PC-9 (cell line): ENCODE measurements at regions not wholly inside any gene's neighbourhood (a gene's known extent, or its start where the extent isn't known, plus 50 kb on each side); places are given as distances from the start of the nearest gene placed in this dataset.

Source experiments
- BruUV-seq: library from RNA; stranded (reverse); fragments of 400-500 nt; replicated peaks from 2 replicates; lab custom pipeline; 2021; lab: Mats Ljungman, UMichigan
- CTCF ChIA-PET: fragments of 300-600 bp; sonication (Branson Sonifier 250); formaldehyde crosslinking; loops from one replicate; lab custom pipeline; 2022; ENCODE audit warnings: antibody characterized with exemption; lab: Charles Lee
- POLR2A ChIA-PET: fragments of 300-600 bp; sonication (Branson Sonifier 250); formaldehyde crosslinking; loops from one replicate; lab custom pipeline; 2022; ENCODE audit warnings: antibody characterized with exemption; ENCODE audit not compliant: unreplicated experiment; lab: Charles Lee
- DNase-seq, 2 experiments: peaks; one replicate each; pipeline versions ENCODE4 v3.0.0 to v3.0.0-alpha.2; 2015 to 2022; ENCODE audit warnings: mixed read lengths in 1 of 2
- H2AFZ ChIP-seq: fragments of 200-600 bp; sonication (generic); 2 replicates; pipeline ENCODE4 v1.8.1; 2017; ENCODE audit warnings: antibody characterized with exemption
- H3F3A ChIP-seq: fragments of 200-600 bp; sonication (generic); 2 replicates; pipeline ENCODE4 v1.8.1; 2017; ENCODE audit warnings: antibody characterized with exemption, mild to moderate bottlenecking, low read depth; ENCODE audit not compliant: insufficient read depth
- H3K27ac ChIP-seq: fragments of 200-600 bp; sonication (generic); 2 replicates; pipeline ENCODE4 v1.6.1; 2016; ENCODE audit warnings: mixed run types
- H3K27me3 ChIP-seq: fragments of 200-600 bp; sonication (generic); 2 replicates; pipeline ENCODE4 v1.6.1; 2016; ENCODE audit warnings: low read depth, mixed run types; ENCODE audit not compliant: insufficient read depth
- H3K36me3 ChIP-seq: fragments of 200-600 bp; sonication (generic); 2 replicates; pipeline ENCODE4 v1.6.1; 2016; ENCODE audit warnings: low read depth, mixed run types
- H3K4me1 ChIP-seq: fragments of 200-600 bp; sonication (generic); replicated peaks from 2 replicates; pipeline ENCODE4 v1.6.1; 2016; ENCODE audit warnings: mixed run types; ENCODE audit not compliant: insufficient read depth
- H3K4me2 ChIP-seq: fragments of 200-600 bp; sonication (generic); 2 replicates; pipeline ENCODE4 v1.6.1; 2017; ENCODE audit warnings: mixed run types
- H3K4me3 ChIP-seq: fragments of 200-600 bp; sonication (generic); 2 replicates; pipeline ENCODE4 v1.6.1; 2016; ENCODE audit warnings: mixed run types
- H3K79me2 ChIP-seq: fragments of 200-600 bp; sonication (generic); 2 replicates; pipeline ENCODE4 v1.6.1; 2017; ENCODE audit warnings: low read depth, mixed run types
- H3K9me2 ChIP-seq: fragments of 200-600 bp; sonication (generic); 2 replicates; pipeline ENCODE4 v1.8.1; 2017; ENCODE audit warnings: mild to moderate bottlenecking; ENCODE audit not compliant: insufficient read depth
- H3K9me3 ChIP-seq: fragments of 200-600 bp; sonication (generic); 2 replicates; pipeline ENCODE4 v1.8.1; 2016; ENCODE audit warnings: low read depth; ENCODE audit not compliant: insufficient read depth
- H4K20me1 ChIP-seq: fragments of 200-600 bp; sonication (generic); 2 replicates; pipeline ENCODE4 v1.8.1; 2017; ENCODE audit not compliant: insufficient read depth
- EZH2 ChIP-seq: fragments of 200-600 bp; sonication (generic); IDR thresholded peaks from 2 replicates; pipeline ENCODE4 v1.8.0; 2017; ENCODE audit warnings: antibody characterized with exemption, low read depth
- intact Hi-C: fragments of 100-400 bp; cut with micrococcal nuclease; formaldehyde crosslinking; loops from one replicate; pipeline ENCODE4 v1.10.0; 2022; ENCODE audit not compliant: unreplicated experiment
- TF ChIP-seq, protein P1 (sequence below): fragments of 200-600 bp; sonication (generic); conservative IDR thresholded peaks from 2 replicates; pipeline ENCODE4 v1.6.1; 2017; ENCODE audit warnings: mixed run types, antibody characterized with exemption, mild to moderate bottlenecking, moderate library complexity

DNA sequence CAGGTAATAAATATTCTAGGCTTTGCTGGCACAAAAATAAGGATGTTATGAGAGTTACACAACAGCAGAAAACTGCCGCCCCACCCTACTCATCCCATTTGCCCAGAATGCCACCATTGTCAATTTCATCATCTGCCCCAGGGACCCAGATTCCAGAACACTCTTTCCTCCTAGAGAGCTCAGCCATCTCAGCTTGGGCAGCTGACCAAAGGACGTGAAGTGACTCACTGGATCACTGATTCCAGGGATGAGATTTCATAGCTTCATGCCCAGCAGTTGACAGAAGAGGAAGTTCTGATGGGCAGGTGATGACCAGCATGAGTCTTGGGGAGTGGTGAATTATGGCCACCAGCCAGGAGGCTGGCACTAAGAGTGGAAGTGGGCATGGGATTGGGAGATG is 450.3 kb downstream of the RMST start:
- ChIA-PET CTCF (no interaction called here), POLR2A (no interaction called here)
- DNase-seq: no peak
- Histone ChIP-seq H3K4me3 (no peak overlapping the region), H4K20me1 (no peaks in the 10 kb centered on the region), H3K4me1 (no peaks in the 10 kb centered on the region), H3K27me3 (no peaks in the 10 kb centered on the region), H3K9me2 (no peaks in the 10 kb centered on the region; the same call in 1 of the 2 replicates), H3K36me3 (no peaks in the 10 kb centered on the region), H3K9me3 (no peaks in the 10 kb centered on the region), H3K79me2 (no peaks in the 10 kb centered on the region), H3F3A (no peaks in the 10 kb centered on the region), H3K4me2 (no peak overlapping the region), H3K27ac (no peak overlapping the region), H2AFZ (no peak overlapping the region)
- TF ChIP-seq, protein P1, sequence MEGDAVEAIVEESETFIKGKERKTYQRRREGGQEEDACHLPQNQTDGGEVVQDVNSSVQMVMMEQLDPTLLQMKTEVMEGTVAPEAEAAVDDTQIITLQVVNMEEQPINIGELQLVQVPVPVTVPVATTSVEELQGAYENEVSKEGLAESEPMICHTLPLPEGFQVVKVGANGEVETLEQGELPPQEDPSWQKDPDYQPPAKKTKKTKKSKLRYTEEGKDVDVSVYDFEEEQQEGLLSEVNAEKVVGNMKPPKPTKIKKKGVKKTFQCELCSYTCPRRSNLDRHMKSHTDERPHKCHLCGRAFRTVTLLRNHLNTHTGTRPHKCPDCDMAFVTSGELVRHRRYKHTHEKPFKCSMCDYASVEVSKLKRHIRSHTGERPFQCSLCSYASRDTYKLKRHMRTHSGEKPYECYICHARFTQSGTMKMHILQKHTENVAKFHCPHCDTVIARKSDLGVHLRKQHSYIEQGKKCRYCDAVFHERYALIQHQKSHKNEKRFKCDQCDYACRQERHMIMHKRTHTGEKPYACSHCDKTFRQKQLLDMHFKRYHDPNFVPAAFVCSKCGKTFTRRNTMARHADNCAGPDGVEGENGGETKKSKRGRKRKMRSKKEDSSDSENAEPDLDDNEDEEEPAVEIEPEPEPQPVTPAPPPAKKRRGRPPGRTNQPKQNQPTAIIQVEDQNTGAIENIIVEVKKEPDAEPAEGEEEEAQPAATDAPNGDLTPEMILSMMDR: no peak
- no peak for TF ChIP-seq EZH2
- intact Hi-C loops: no loop called here
- no TSS peak for BruUV-seq

DNA sequence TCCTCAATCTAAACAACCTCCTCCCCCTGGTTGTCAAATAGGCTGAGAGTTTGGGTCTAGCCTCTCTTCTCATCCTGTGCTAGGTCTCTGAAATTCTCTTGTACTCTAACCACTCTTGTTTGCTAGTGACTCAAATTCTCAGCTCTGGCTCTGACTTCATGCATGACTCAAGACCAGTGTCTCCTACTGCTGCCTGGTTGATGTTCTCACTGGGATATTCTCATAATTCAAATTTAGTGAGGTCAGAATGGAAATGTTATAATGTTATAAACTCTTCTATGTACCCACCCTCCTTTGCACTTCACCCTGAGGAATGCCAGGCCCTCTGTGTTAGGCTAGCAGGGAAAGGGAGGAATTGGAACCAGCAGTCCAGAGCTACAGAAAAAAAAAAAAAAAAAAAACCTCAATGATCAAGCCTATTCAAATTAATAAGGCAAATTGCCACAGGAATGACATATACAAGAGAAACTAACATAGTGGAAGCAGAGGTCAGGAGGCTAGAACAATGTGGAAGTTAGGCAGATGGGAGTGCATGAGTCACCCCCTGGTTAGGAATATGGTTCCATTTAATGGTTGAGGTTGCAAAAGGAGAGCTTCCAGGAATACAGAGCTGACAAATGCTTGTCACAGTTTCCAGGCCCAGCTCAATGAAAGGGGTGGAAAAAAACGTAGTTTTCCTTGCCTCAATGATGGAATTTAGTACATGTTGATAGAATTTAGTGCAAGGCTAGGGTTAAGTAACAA is 459.5 kb downstream of the RMST start:
- POLR2A ChIA-PET: no interaction called here
- H3K36me3 ChIP-seq: no peaks in the 10 kb centered on the region
- H2AFZ ChIP-seq: no peak overlapping the region
- CTCF ChIA-PET: no interaction called here
- H3K27ac ChIP-seq: no peak overlapping the region
- BruUV-seq: no TSS peak
- no peaks in the 10 kb centered on the region for H3K9me3 ChIP-seq
- H3K27me3 ChIP-seq: no peaks in the 10 kb centered on the region
- no peaks in the 10 kb centered on the region for H3K79me2 ChIP-seq
- no peak overlapping the region for H3K4me3 ChIP-seq
- H3K4me1 ChIP-seq: no peaks in the 10 kb centered on the region
- TF ChIP-seq, protein P1: no peak
- TF ChIP-seq EZH2: no peak
- no peaks in the 10 kb centered on the region for H3F3A ChIP-seq
- H3K9me2 ChIP-seq: no peaks in the 10 kb centered on the region; the same call in 1 of the 2 replicates
- intact Hi-C loops: no loop called here
- no peaks in the 10 kb centered on the region for H4K20me1 ChIP-seq
- H3K4me2 ChIP-seq: no peak overlapping the region
- no peak for DNase-seq

DNA sequence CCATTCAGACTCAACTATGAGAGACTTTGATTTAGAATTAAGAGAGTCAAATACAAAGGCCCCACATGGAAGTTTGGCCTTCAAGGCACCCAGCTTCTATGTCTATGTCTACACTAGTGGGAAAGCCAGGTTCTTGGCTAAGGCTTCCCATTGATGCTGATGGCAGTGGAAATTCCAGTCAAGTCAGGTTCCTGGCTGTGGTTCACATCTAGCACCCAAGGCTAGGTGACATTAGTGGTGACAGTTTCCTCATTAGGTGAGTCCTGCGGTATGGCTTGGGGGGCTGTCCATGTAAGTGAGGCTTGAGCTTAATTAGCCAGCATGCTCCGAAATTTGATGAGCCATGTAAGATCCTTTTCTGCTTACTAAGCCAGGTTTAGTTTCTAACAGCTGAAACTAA is 460.9 kb downstream of the RMST start:
- Histone ChIP-seq H3K9me2 (no peaks in the 10 kb centered on the region), H4K20me1 (no peaks in the 10 kb centered on the region), H3K36me3 (no peaks in the 10 kb centered on the region), H3K4me1 (no peaks in the 10 kb centered on the region), H3K4me2 (no peak overlapping the region), H2AFZ (no peak overlapping the region), H3K27me3 (no peaks in the 10 kb centered on the region), H3K4me3 (no peak overlapping the region), H3K27ac (no peak overlapping the region), H3K9me3 (no peaks in the 10 kb centered on the region), H3F3A (no peaks in the 10 kb centered on the region), H3K79me2 (no peaks in the 10 kb centered on the region)
- no peak for DNase-seq
- POLR2A ChIA-PET: no interaction called here
- CTCF ChIA-PET: interaction anchor here (0.6 kb wide), 1 partner anchor 80 kb away, joined by 3 read pairs; no protein-coding TSS in a partner anchor
- TF ChIP-seq, protein P1: no peak
- TF ChIP-seq EZH2: no peak
- BruUV-seq: no TSS peak
- intact Hi-C loops: no loop called here
